HEK293 (cell line): ENCODE measurements at regions not wholly inside any gene's neighbourhood (a gene's known extent, or its start where the extent isn't known, plus 50 kb on each side); places are given as distances from the start of the nearest gene placed in this dataset.
"Not testable (repeated sequence)": the region's sequence is repeated elsewhere in the genome, so short reads cannot be mapped to it uniquely, and the experiment has no call there.

Experiments
- CTCF ChIA-PET: fragments of 350-600 bp; formaldehyde crosslinking; extraction: SDS; loops from one replicate; lab custom pipeline; 2021; ENCODE audit warnings: antibody characterized with exemption; lab: Yijun Ruan, JAX
- POLR2A ChIA-PET: fragments of 300-600 bp; formaldehyde crosslinking; extraction: SDS; loops from one replicate; lab custom pipeline; 2020; ENCODE audit warnings: antibody characterized with exemption, inconsistent platforms; lab: Yijun Ruan, JAX
- H3K27ac ChIP-seq: fragments of 200-500 bp; sonication (Bioruptor generic); 2 replicates; pipeline ENCODE4 v1.5.1; 2014; ENCODE audit warnings: low read depth, low read length, control low read depth, inconsistent platforms; ENCODE audit errors: extremely low read depth
- H3K36me3 ChIP-seq, 2 experiments: fragments of 200-500 bp in 1 of 2; sonication (Bioruptor generic) in 1 of 2; 1 replicate in 1 of 2; 2 replicates in 1 of 2; pipeline ENCODE4 v1.5.1; 2014 to 2017; ENCODE audit warnings: inconsistent platforms in 2 of 2, low read length in 2 of 2; ENCODE audit not compliant: control insufficient read depth in 2 of 2, insufficient read depth in 1 of 2
- H3K4me1 ChIP-seq: fragments of 200-500 bp; sonication (Bioruptor generic); 2 replicates; pipeline ENCODE4 v1.5.1; 2014; ENCODE audit warnings: mild to moderate bottlenecking, low read length, inconsistent platforms; ENCODE audit not compliant: control insufficient read depth, insufficient read depth
- H3K4me3 ChIP-seq: 2 replicates; pipeline ENCODE4 v1.5.1; 2011; ENCODE audit warnings: low read depth, mild to moderate bottlenecking, control low read depth, low read length, moderate library complexity
- H3K9me3 ChIP-seq: fragments of 200-500 bp; sonication (Bioruptor generic); 2 replicates; pipeline ENCODE4 v1.5.1; 2014; ENCODE audit warnings: low read depth, low read length, inconsistent platforms; ENCODE audit not compliant: control insufficient read depth, insufficient read depth
- CTCF ChIP-seq: fragments of 450-650 bp; formaldehyde crosslinking; IDR thresholded peaks from 2 replicates; pipeline ENCODE4 v1.5.1; 2016; ENCODE audit warnings: missing biosample characterization, missing genetic modification characterization
- PATZ1 ChIP-seq: fragments of 450-650 bp; formaldehyde crosslinking; IDR thresholded peaks from 2 replicates; pipeline ENCODE4 v1.5.1; 2016; ENCODE audit warnings: missing biosample characterization, missing genetic modification characterization
- ZBTB20 ChIP-seq: fragments of 450-650 bp; formaldehyde crosslinking; IDR thresholded peaks from 2 replicates; pipeline ENCODE4 v1.5.1; 2016; ENCODE audit warnings: missing biosample characterization, missing genetic modification characterization
- ZBTB26 ChIP-seq: fragments of 450-650 bp; formaldehyde crosslinking; optimal IDR thresholded peaks from 2 replicates; pipeline ENCODE3; 2016; ENCODE audit warnings: missing biosample characterization, mild to moderate bottlenecking, missing genetic modification characterization
- ZEB2 ChIP-seq: fragments of 450-650 bp; formaldehyde crosslinking; IDR thresholded peaks from 2 replicates; pipeline ENCODE4 v1.5.1; 2016; ENCODE audit warnings: missing biosample characterization, missing genetic modification characterization
- ZNF335 ChIP-seq: fragments of 450-650 bp; formaldehyde crosslinking; conservative IDR thresholded peaks from 2 replicates; pipeline ENCODE4 v1.5.1; 2016; ENCODE audit warnings: missing biosample characterization, missing genetic modification characterization
- ZNF341 ChIP-seq: fragments of 450-650 bp; formaldehyde crosslinking; IDR thresholded peaks from 2 replicates; pipeline ENCODE4; 2016; ENCODE audit warnings: low read depth, missing biosample characterization, missing genetic modification characterization
- ZNF654 ChIP-seq: fragments of 450-650 bp; formaldehyde crosslinking; IDR thresholded peaks from 2 replicates; pipeline ENCODE4 v1.5.1; 2016; ENCODE audit warnings: low read depth, missing biosample characterization, missing genetic modification characterization
- ZNF777 ChIP-seq: fragments of 450-650 bp; formaldehyde crosslinking; IDR thresholded peaks from 2 replicates; pipeline ENCODE4 v1.5.1; 2017; ENCODE audit warnings: missing biosample characterization, missing genetic modification characterization, borderline replicate concordance

GRCh38 chr12:8386661-8387060, 69.1 kb upstream of the CLEC6A start:
- H3K9me3 ChIP-seq, H3K36me3 ChIP-seq, CTCF ChIA-PET, POLR2A ChIA-PET, H3K4me3 ChIP-seq, H3K27ac ChIP-seq, H3K4me1 ChIP-seq: not testable (repeated sequence)

- POLR2A ChIA-PET, H3K36me3 ChIP-seq, H3K4me1 ChIP-seq, H3K27ac ChIP-seq, H3K9me3 ChIP-seq, H3K4me3 ChIP-seq: not testable (repeated sequence)
- CTCF ChIA-PET = interaction anchor here (1.1 to 1.7 kb wide), 3 partner anchors 65 to 351 kb away, joined by 3 to 5 read pairs (median 4); no protein-coding TSS in a partner anchor
These were observed 66.5 kb upstream of the CLEC6A start for GRCh38 chr12:8389296-8389695.

- CTCF ChIA-PET = interaction anchor here (0.6 to 1.7 kb wide), 8 partner anchors 64 to 352 kb away, joined by 3 to 6 read pairs (median 4); no protein-coding TSS in a partner anchor
- H3K9me3 ChIP-seq, H3K27ac ChIP-seq, H3K4me1 ChIP-seq, H3K36me3 ChIP-seq, POLR2A ChIA-PET: not testable (repeated sequence)
- H3K4me3 ChIP-seq = peak overlapping the region; percentile 41
- 0 out of 2 replicates have a peak, but pooled peaks have one; percentile 18 for TF ChIP-seq PATZ1 (tag by site-specific recombination)
- TF ChIP-seq ZNF654 = peak; percentile 38
- TF ChIP-seq ZNF335 (tag by site-specific recombination) = peak; percentile 56; the same call in 1 of the 2 replicates
- 0 out of 2 replicates have a peak, but pooled peaks have one; percentile 20 for TF ChIP-seq ZNF777
- TF ChIP-seq ZBTB20 (tag by site-specific recombination) = peak; percentile 57
- peak; percentile 83 for TF ChIP-seq ZBTB26 (tag by site-specific recombination)
- peak; percentile 78 for TF ChIP-seq ZEB2 (tag by site-specific recombination)
- peak; percentile 26; the same call in 1 of the 2 replicates for TF ChIP-seq CTCF (tag by site-specific recombination)
- peak; percentile 40 for TF ChIP-seq ZNF341 (tag by site-specific recombination)
These were observed 65.6 kb upstream of the CLEC6A start for GRCh38 chr12:8390001-8390777.

- H3K36me3 ChIP-seq, H3K27ac ChIP-seq, H3K4me1 ChIP-seq, H3K9me3 ChIP-seq, POLR2A ChIA-PET: not testable (repeated sequence)
- peak overlapping the region; percentile 49 for H3K4me3 ChIP-seq
- peak; percentile 34; the same call in 1 of the 2 replicates for TF ChIP-seq ZNF335 (tag by site-specific recombination)
- peak; percentile 73 for TF ChIP-seq ZBTB26 (tag by site-specific recombination)
- CTCF ChIA-PET = interaction anchor here (0.6 to 0.9 kb wide), 7 partner anchors 116 to 462 kb away, joined by 3 to 4 read pairs (median 3); partner anchors contain the start of gene CLEC4E
These were observed 59.3 kb upstream of the CLEC6A start for GRCh38 chr12:8396225-8397071.

- H3K36me3 ChIP-seq, POLR2A ChIA-PET, CTCF ChIA-PET, H3K4me3 ChIP-seq, H3K4me1 ChIP-seq, H3K9me3 ChIP-seq, H3K27ac ChIP-seq: not testable (repeated sequence)
These were observed 58.4 kb upstream of the CLEC6A start for GRCh38 chr12:8397378-8397777.
